Muscle of arm (tissue), 1 donor: ENCODE measurements at regions not wholly inside any gene's neighbourhood (a gene's known extent, or its start where the extent isn't known, plus 50 kb on each side); places are given as distances from the start of the nearest gene placed in this dataset.
A peak's percentile ranks its signal among the peaks of the same experiment; 100 is the strongest.

Source experiments
- DNase-seq: peaks from one replicate; pipeline ENCODE4 v3.0.0-alpha.2; 2013

- DNase-seq: no peak
Observed at GRCh38 chr13:21960108-21960507, 289.2 kb downstream of the FGF9 start.

GRCh38 chr13:21964686-21965085, 293.8 kb downstream of the FGF9 start:
- DNase-seq: no peak

GRCh38 chr13:21965095-21965494, 294.2 kb downstream of the FGF9 start:
- no peak for DNase-seq

GRCh38 chr13:21966014-21966413, 295.1 kb downstream of the FGF9 start:
- DNase-seq: no peak

- DNase-seq: no peak
Observed at GRCh38 chr13:21967871-21968270, 297.0 kb downstream of the FGF9 start.

- no peak for DNase-seq
Observed at GRCh38 chr13:21970172-21970571, 299.3 kb downstream of the FGF9 start.

GRCh38 chr13:21970918-21971317, 300.0 kb downstream of the FGF9 start:
- DNase-seq: no peak

GRCh38 chr13:21971662-21972621, 301.1 kb downstream of the FGF9 start:
- peak; percentile 70 for DNase-seq

GRCh38 chr13:21973437-21974125, 302.7 kb downstream of the FGF9 start:
- DNase-seq: no peak

- no peak for DNase-seq
Observed at GRCh38 chr13:21974741-21975140, 303.9 kb downstream of the FGF9 start.

- DNase-seq: no peak
Observed at GRCh38 chr13:21976159-21976558, 305.3 kb downstream of the FGF9 start.

GRCh38 chr13:21979161-21979806, 308.4 kb downstream of the FGF9 start:
- no peak for DNase-seq

GRCh38 chr13:21980049-21980448, 309.2 kb downstream of the FGF9 start:
- no peak for DNase-seq

- DNase-seq: no peak
Observed at GRCh38 chr13:21984156-21984555, 313.3 kb downstream of the FGF9 start.

GRCh38 chr13:21986602-21987001, 315.7 kb downstream of the FGF9 start:
- DNase-seq: peak; percentile 64

GRCh38 chr13:21987793-21988192, 316.9 kb downstream of the FGF9 start:
- DNase-seq: no peak

- no peak for DNase-seq
Observed at GRCh38 chr13:21988624-21989023, 317.8 kb downstream of the FGF9 start.

GRCh38 chr13:21996049-21996448, 325.2 kb downstream of the FGF9 start:
- DNase-seq: no peak

- no peak for DNase-seq
Observed at GRCh38 chr13:21997726-21998125, 326.9 kb downstream of the FGF9 start.

- DNase-seq: no peak
Observed at GRCh38 chr13:21998279-21998990, 327.6 kb downstream of the FGF9 start.

- no peak for DNase-seq
Observed at GRCh38 chr13:21999666-22000065, 328.8 kb downstream of the FGF9 start.

- no peak for DNase-seq
Observed at GRCh38 chr13:22000191-22000590, 329.3 kb downstream of the FGF9 start.
